Naive thymus-derived CD4-positive, alpha-beta T cell (primary cell): ENCODE measurements at regions not wholly inside any gene's neighbourhood (a gene's known extent, or its start where the extent isn't known, plus 50 kb on each side); places are given as distances from the start of the nearest gene placed in this dataset.

Source experiments
- ATAC-seq: fragments of 150-1000 bp; cut with Tn5 transposase; 2 replicates; pipeline ENCODE4 v1.10.0; 2021; ENCODE audit warnings: mild to moderate bottlenecking, moderate library complexity
- CTCF ChIA-PET: fragments of 350-600 bp; sonication (Branson Sonifier 250); formaldehyde crosslinking; loops from one replicate; lab custom pipeline; 2021; ENCODE audit warnings: antibody characterized with exemption; lab: Charles Lee
- POLR2A ChIA-PET: fragments of 350-600 bp; sonication (Branson Sonifier 250); formaldehyde crosslinking; loops from one replicate; lab custom pipeline; 2021; ENCODE audit warnings: antibody characterized with exemption, inconsistent platforms; lab: Charles Lee
- DNase-seq, 9 donors: peaks; one replicate each; pipeline versions ENCODE4 v3.0.0 to v3.0.0-alpha.2; 2020 to 2022; ENCODE audit warnings: mixed read lengths in 1 of 9
- H3K27ac ChIP-seq: one replicate; pipeline ENCODE4 v1.7.0; 2013; ENCODE audit warnings: mild to moderate bottlenecking, low read depth, low read length, moderate library complexity
- H3K27me3 ChIP-seq, 2 donors: one replicate each; pipeline ENCODE4 v1.7.0; 2013; ENCODE audit warnings: low read length in 2 of 2, mild to moderate bottlenecking in 2 of 2, moderate library complexity in 2 of 2; ENCODE audit not compliant: control insufficient read depth in 2 of 2, insufficient read depth in 2 of 2
- H3K36me3 ChIP-seq, 3 experiments: 1 replicate in 2 of 3; 2 replicates in 1 of 3; pipeline ENCODE4 v1.7.0; 2013; ENCODE audit warnings: low read length in 3 of 3, mild to moderate bottlenecking in 3 of 3, moderate library complexity in 1 of 3; ENCODE audit not compliant: insufficient read depth in 3 of 3, control insufficient read depth in 2 of 3
- H3K4me1 ChIP-seq, 2 donors: one replicate each; pipeline ENCODE4 v1.7.0; 2013; ENCODE audit warnings: low read length in 2 of 2, mild to moderate bottlenecking in 2 of 2, moderate library complexity in 1 of 2; ENCODE audit not compliant: control insufficient read depth in 2 of 2, insufficient read depth in 2 of 2
- H3K4me3 ChIP-seq: 2 replicates; pipeline ENCODE4 v1.7.0; 2013; ENCODE audit warnings: mild to moderate bottlenecking, low read length
- H3K9me3 ChIP-seq, 3 experiments: 1 replicate in 2 of 3; 2 replicates in 1 of 3; pipeline ENCODE4 v1.7.0; 2013; ENCODE audit warnings: low read length in 3 of 3; ENCODE audit not compliant: control insufficient read depth in 2 of 3
- H3K27ac Mint-ChIP-seq, 9 donors: one replicate each; pipeline ENCODE4 v1.8.0; 2020 to 2022; ENCODE audit warnings: mixed read lengths in 9 of 9, mild to moderate bottlenecking in 8 of 9, moderate library complexity in 5 of 9, inconsistent platforms in 2 of 9
- H3K27me3 Mint-ChIP-seq, 5 donors: one replicate each; pipeline ENCODE4 v1.8.0; 2021 to 2022; ENCODE audit warnings: mixed read lengths in 5 of 5, mild to moderate bottlenecking in 1 of 5
- H3K36me3 Mint-ChIP-seq, 5 donors: one replicate each; pipeline ENCODE4 v1.8.0; 2020 to 2022; ENCODE audit warnings: mixed read lengths in 5 of 5, mild to moderate bottlenecking in 3 of 5, inconsistent platforms in 1 of 5
- H3K4me1 Mint-ChIP-seq, 7 donors: one replicate each; pipeline ENCODE4 v1.8.0; 2020 to 2022; ENCODE audit warnings: mixed read lengths in 7 of 7, mild to moderate bottlenecking in 3 of 7, inconsistent platforms in 1 of 7
- H3K4me3 Mint-ChIP-seq, 10 donors: one replicate each; pipeline ENCODE4 v1.8.0; 2020 to 2022; ENCODE audit warnings: mild to moderate bottlenecking in 10 of 10, mixed read lengths in 10 of 10, moderate library complexity in 6 of 10, inconsistent platforms in 2 of 10
- H3K9me3 Mint-ChIP-seq, 11 donors: one replicate each; pipeline ENCODE4 v1.8.0; 2020 to 2022; ENCODE audit warnings: mixed read lengths in 11 of 11, mild to moderate bottlenecking in 4 of 11, inconsistent platforms in 1 of 11, moderate library complexity in 1 of 11
- intact Hi-C, 2 donors: fragments of 100-400 bp; cut with micrococcal nuclease; formaldehyde crosslinking; loops; one replicate each; pipeline ENCODE4 v1.15.1; 2023

DNA sequence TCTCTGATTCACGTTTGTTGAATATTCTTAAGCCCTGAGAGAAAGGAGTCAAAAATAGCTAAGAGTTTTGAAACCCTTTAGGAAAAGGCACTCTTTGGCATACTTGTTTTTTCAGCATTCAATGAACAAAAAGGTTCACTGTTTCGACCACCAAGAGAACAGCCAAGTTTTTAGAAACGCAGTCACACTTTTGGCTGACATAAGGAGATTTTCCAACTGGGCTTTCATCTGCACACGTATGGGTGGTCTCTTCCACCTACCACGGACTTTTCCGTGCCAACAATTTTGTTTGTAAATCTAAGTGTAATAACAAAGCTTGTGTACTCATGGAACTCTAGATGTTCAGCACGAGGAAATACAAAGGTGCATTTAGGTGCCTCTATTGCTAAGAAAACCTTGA lies 270.3 kb downstream of the WDR11 start:
- Histone ChIP-seq H3K9me3 (no peaks in the 10 kb centered on the region), H3K4me1 (no peaks in the 10 kb centered on the region), H3K27ac (no peak overlapping the region), H3K36me3 (no peaks in the 10 kb centered on the region), H3K4me3 (no peak overlapping the region), H3K27me3 (no peaks in the 10 kb centered on the region)
- Mint-ChIP-seq H3K27me3 (peaks cover 0 to 3% (median 0%) of the 10 kb centered on the region in 5 donors), H3K27ac (no peak overlapping the region), H3K36me3 (no peaks in the 10 kb centered on the region), H3K4me1 (no peaks in the 10 kb centered on the region), H3K4me3 (no peak overlapping the region), H3K9me3 (peaks cover 0 to 19% (median under 1%) of the 10 kb centered on the region in 11 donors)
- DNase-seq: no peak
- ChIA-PET POLR2A (no interaction called here), CTCF (no interaction called here)
- no peak for ATAC-seq
- intact Hi-C loops: no loop called here

DNA sequence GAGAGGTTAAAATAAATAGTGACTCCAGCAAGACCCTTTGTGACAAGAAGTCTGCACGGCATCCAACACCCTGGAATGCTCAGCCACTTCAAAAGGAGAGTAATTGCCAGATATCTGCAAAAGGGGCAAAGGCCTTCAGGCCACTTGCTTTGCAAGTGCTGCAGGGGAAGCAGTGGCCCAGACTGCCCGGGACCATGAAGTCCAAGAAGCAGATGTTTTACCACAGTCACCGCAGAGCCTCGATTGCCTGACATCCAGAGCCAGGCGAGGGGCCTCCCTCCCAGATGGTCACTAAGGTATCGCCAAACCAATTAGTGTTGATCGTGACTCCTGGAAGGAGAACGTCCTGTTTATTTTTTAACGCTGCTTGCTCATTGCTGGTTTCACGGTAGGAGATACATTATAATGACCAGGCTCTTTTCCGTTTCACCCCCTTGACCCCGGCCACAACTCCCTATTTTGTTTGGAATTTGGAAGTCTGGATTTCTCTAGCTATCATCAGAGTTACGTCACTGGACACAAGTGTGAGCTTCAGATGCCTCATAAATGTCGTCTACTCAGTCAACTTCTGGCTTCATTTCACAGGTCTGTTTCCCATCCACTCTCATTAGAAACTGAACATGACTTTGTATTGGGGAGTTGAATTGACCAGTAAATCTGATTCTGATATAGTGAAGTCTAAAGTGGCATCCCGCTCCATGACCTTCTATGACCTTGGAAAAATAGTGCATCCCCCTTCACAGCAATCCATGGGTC lies 276.2 kb downstream of the WDR11 start:
- intact Hi-C loops: no loop called here
- Mint-ChIP-seq H3K36me3 (no peaks in the 10 kb centered on the region), H3K9me3 (peaks cover 0 to 11% (median 2%) of the 10 kb centered on the region in 11 donors), H3K4me3 (no peak overlapping the region), H3K27ac (no peak overlapping the region), H3K4me1 (no peaks in the 10 kb centered on the region), H3K27me3 (peaks cover 0 to 7% (median 3%) of the 10 kb centered on the region in 5 donors)
- POLR2A ChIA-PET: no interaction called here
- no peak overlapping the region for H3K27ac ChIP-seq
- no peak overlapping the region for H3K4me3 ChIP-seq
- no peaks in the 10 kb centered on the region for H3K4me1 ChIP-seq
- DNase-seq: no peak
- H3K9me3 ChIP-seq: no peaks in the 10 kb centered on the region
- ATAC-seq: no peak
- CTCF ChIA-PET: no interaction called here
- no peaks in the 10 kb centered on the region for H3K36me3 ChIP-seq
- no peaks in the 10 kb centered on the region for H3K27me3 ChIP-seq

DNA sequence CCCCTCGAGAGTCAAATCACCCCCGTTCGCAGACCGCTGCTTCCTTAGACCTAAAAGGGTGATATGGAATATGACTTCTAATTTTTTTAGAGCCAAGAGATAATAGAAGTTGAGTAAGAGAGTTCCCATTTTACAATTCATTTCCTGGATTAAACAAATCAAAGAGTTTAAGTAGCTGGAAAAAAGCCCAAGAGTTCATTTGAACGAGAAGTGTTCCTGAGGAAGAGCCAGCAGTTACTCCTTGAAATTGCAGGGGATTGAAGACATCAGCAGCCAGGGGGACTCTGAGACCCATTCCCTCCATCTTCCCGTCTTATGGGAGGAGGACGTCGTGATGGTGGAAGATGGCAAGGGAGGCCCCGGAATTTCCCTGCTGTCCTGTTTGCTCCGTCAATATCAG lies 277.0 kb downstream of the WDR11 start:
- ATAC-seq: no peak
- intact Hi-C loops: no loop called here
- peaks cover 0 to 7% (median 3%) of the 10 kb centered on the region in 5 donors for H3K27me3 Mint-ChIP-seq
- no peak overlapping the region for H3K4me3 ChIP-seq
- no peak for DNase-seq
- no peaks in the 10 kb centered on the region for H3K4me1 Mint-ChIP-seq
- no peak overlapping the region for H3K4me3 Mint-ChIP-seq
- no peaks in the 10 kb centered on the region for H3K9me3 ChIP-seq
- H3K27ac ChIP-seq: no peak overlapping the region
- no peaks in the 10 kb centered on the region for H3K36me3 Mint-ChIP-seq
- peaks cover 0 to 8% (median 2%) of the 10 kb centered on the region in 11 donors for H3K9me3 Mint-ChIP-seq
- no peaks in the 10 kb centered on the region for H3K4me1 ChIP-seq
- no peaks in the 10 kb centered on the region for H3K27me3 ChIP-seq
- ChIA-PET CTCF (no interaction called here), POLR2A (no interaction called here)
- H3K27ac Mint-ChIP-seq: no peak overlapping the region
- no peaks in the 10 kb centered on the region for H3K36me3 ChIP-seq

DNA sequence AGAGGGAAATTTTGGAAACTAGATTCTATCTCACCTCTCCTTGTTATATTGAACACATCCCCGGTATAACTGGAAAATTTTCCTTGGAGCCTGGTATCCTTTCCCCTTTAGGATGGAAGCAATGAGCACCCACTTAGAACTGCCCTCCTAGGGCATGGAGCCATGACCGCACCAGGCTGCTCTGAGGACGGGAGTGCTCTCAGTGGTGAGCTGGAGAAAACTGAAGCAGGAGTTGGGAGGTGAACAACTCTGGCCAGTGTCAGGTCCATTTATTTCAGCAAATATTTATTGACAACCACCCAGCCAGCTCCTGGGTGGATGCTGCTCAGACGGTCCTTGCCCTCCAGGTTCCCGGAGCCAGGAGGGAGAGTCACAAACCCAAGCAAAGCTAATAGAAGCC lies 278.1 kb downstream of the WDR11 start:
- no peak for DNase-seq
- intact Hi-C loops: no loop called here
- Histone ChIP-seq H3K9me3 (no peaks in the 10 kb centered on the region), H3K4me3 (no peak overlapping the region), H3K27ac (no peak overlapping the region), H3K27me3 (no peaks in the 10 kb centered on the region), H3K4me1 (no peaks in the 10 kb centered on the region), H3K36me3 (no peaks in the 10 kb centered on the region)
- H3K4me1 Mint-ChIP-seq: no peaks in the 10 kb centered on the region
- no peak overlapping the region for H3K4me3 Mint-ChIP-seq
- peaks cover 0 to 8% (median 2%) of the 10 kb centered on the region in 11 donors for H3K9me3 Mint-ChIP-seq
- no peaks in the 10 kb centered on the region for H3K36me3 Mint-ChIP-seq
- CTCF ChIA-PET: no interaction called here
- ATAC-seq: no peak
- peaks cover 0 to 7% (median 4%) of the 10 kb centered on the region in 5 donors for H3K27me3 Mint-ChIP-seq
- H3K27ac Mint-ChIP-seq: no peak overlapping the region
- POLR2A ChIA-PET: no interaction called here

DNA sequence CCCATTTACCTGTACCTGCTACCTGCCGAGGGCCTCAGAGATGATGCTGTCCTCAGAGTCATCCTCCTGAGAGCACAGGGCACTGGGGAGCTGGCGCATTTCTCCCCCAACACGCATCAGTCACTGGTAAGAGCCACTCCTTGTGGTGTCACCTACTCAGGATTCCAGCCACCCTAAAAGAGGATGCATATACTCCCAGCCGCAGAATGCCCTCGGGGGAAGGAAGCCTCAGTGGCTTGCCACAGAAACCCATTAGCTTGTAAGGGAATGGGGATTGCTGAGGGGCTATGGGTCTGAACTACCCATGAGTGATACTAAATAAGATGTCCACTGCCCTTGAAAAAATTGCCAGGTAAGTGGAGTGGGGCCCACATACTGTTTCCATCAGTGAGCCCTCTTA lies 279.2 kb downstream of the WDR11 start:
- Mint-ChIP-seq H3K27ac (no peak overlapping the region), H3K4me1 (no peaks in the 10 kb centered on the region), H3K36me3 (no peaks in the 10 kb centered on the region), H3K27me3 (peaks cover 0 to 7% (median 4%) of the 10 kb centered on the region in 5 donors), H3K4me3 (no peak overlapping the region), H3K9me3 (peaks cover 0 to 12% (median 2%) of the 10 kb centered on the region in 11 donors)
- DNase-seq (no peak), ATAC-seq (no peak)
- no peak overlapping the region for H3K27ac ChIP-seq
- intact Hi-C loops: no loop called here
- H3K27me3 ChIP-seq: no peaks in the 10 kb centered on the region
- H3K9me3 ChIP-seq: no peaks in the 10 kb centered on the region
- H3K4me3 ChIP-seq: no peak overlapping the region
- H3K36me3 ChIP-seq: no peaks in the 10 kb centered on the region
- no peaks in the 10 kb centered on the region for H3K4me1 ChIP-seq
- ChIA-PET CTCF (no interaction called here), POLR2A (no interaction called here)

DNA sequence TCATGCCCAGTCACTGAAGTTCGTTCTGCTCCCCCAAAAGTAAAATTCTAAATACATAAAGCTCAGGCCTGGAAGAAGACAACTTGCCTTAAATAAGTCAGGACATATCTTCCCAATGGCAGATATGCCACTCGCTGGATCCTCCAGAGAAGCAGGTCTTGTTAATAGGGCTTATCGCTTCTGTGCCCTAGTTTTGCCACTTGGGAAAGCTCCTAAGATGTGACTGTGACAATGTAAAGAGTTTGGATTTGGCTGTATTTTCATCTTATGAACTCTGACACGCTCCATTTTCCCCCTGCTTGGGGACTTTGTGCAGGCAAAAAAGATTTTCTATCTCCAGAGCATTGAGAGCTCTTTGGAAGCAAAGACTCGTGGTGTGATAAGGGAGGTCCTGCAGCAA lies 279.9 kb downstream of the WDR11 start:
- no peaks in the 10 kb centered on the region for H3K4me1 Mint-ChIP-seq
- Histone ChIP-seq H3K36me3 (no peaks in the 10 kb centered on the region), H3K4me3 (no peak overlapping the region), H3K27ac (no peak overlapping the region), H3K27me3 (no peaks in the 10 kb centered on the region), H3K9me3 (no peaks in the 10 kb centered on the region), H3K4me1 (no peaks in the 10 kb centered on the region)
- CTCF ChIA-PET: interaction anchor here (0.7 kb wide), 1 partner anchor 13 kb away, joined by 3 read pairs; no protein-coding TSS in a partner anchor
- POLR2A ChIA-PET: no interaction called here
- ATAC-seq (no peak), DNase-seq (no peak)
- no peaks in the 10 kb centered on the region for H3K36me3 Mint-ChIP-seq
- intact Hi-C loops: no loop called here
- peaks cover 0 to 9% (median 2%) of the 10 kb centered on the region in 11 donors for H3K9me3 Mint-ChIP-seq
- no peak overlapping the region for H3K27ac Mint-ChIP-seq
- peaks cover 0 to 7% (median 4%) of the 10 kb centered on the region in 5 donors for H3K27me3 Mint-ChIP-seq
- no peak overlapping the region for H3K4me3 Mint-ChIP-seq
